ENCODE measurements at regions not wholly inside any gene's neighbourhood (a gene's known extent, or its start where the extent isn't known, plus 50 kb on each side); places are given as distances from the start of the nearest gene placed in this dataset.

- TF ChIP-seq AFF4 (CRISPR knock-in tag; IDR thresholded peaks at IDR 0.05) (no peak), ZZZ3 (CRISPR knock-in tag; IDR thresholded peaks at IDR 0.05; ENCODE audit: borderline replicate concordance) (no peak), KLF16 (CRISPR knock-in tag; IDR thresholded peaks at IDR 0.05) (no peak), KMT2A (CRISPR knock-in tag; IDR thresholded peaks at IDR 0.05) (no peak), NR2F1 (CRISPR knock-in tag; IDR thresholded peaks at IDR 0.05) (no peak), ZNF563 (CRISPR knock-in tag; IDR thresholded peaks at IDR 0.05) (no peak), MXD1 (CRISPR knock-in tag; IDR thresholded peaks at IDR 0.05) (no peak), BRD4 (CRISPR knock-in tag; IDR thresholded peaks at IDR 0.05) (no peak), ZSCAN21 (CRISPR knock-in tag; IDR thresholded peaks at IDR 0.05; ENCODE audit: borderline replicate concordance) (no peak)
Measured at GRCh38 chr7:97479740-97480290, 252.1 kb upstream of the TAC1 start (continued).

All from HepG2 (cell line).